Coronary artery (tissue), 2 donors: ENCODE measurements at regions not wholly inside any gene's neighbourhood (a gene's known extent, or its start where the extent isn't known, plus 50 kb on each side); places are given as distances from the start of the nearest gene placed in this dataset.

Experiments
- DNase-seq: peaks from one replicate; pipeline ENCODE4 v3.0.0-alpha.2; 2017; ENCODE audit warnings: low spot score
- H3K27ac ChIP-seq, 2 donors: fragments of 200-600 bp; sonication (generic); one replicate each; pipeline ENCODE4 v1.5.1; 2016 to 2019
- H3K4me3 ChIP-seq: fragments of 200-600 bp; sonication (generic); 2 replicates; pipeline ENCODE4 v1.5.1; 2016; ENCODE audit warnings: mild to moderate bottlenecking, moderate library complexity
- CTCF ChIP-seq: fragments of 200-600 bp; sonication (generic); IDR thresholded peaks from one replicate; pipeline ENCODE4 v1.5.1; 2019; ENCODE audit warnings: antibody characterized with exemption

- DNase-seq = no peak
- no peak for TF ChIP-seq CTCF
- H3K27ac ChIP-seq = no peak overlapping the region
- H3K4me3 ChIP-seq = no peak overlapping the region
These were observed 1118.1 kb downstream of the TAF11L14 start for GRCh38 chr5:18752317-18752716.

GRCh38 chr5:18754201-18754600, 1119.9 kb downstream of the TAF11L14 start:
- no peak for DNase-seq
- no peak overlapping the region for H3K27ac ChIP-seq
- no peak for TF ChIP-seq CTCF
- no peak overlapping the region for H3K4me3 ChIP-seq

- H3K4me3 ChIP-seq = no peak overlapping the region
- H3K27ac ChIP-seq = no peak overlapping the region
- TF ChIP-seq CTCF = no peak
- DNase-seq = no peak
These were observed 1127.5 kb downstream of the TAF11L14 start for GRCh38 chr5:18761801-18762200.

GRCh38 chr5:18764161-18764560, 1129.9 kb downstream of the TAF11L14 start:
- TF ChIP-seq CTCF = no peak
- H3K4me3 ChIP-seq = no peak overlapping the region
- no peak overlapping the region for H3K27ac ChIP-seq
- DNase-seq = no peak

DNA sequence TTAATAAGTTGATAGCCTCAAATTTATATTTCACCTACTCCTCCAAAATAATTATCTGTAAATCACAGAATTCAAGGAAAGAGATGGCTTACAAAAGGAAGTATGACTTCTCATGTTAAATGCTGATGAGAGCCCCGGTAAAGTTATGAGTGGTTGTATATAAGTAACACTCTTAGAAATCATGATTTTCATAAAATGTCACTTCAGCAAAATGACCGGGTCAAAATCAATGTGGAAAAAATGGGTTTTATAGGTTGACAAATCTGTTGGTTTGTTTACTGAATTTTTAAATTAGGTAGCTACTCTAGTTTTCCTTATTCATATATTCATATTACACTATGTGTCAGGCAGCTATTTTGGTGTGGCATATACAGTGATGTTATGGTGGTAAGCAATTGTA, 1131.0 kb downstream of the TAF11L14 start:
- no peak for DNase-seq
- Histone ChIP-seq H3K4me3 (no peak overlapping the region), H3K27ac (no peak overlapping the region)
- TF ChIP-seq CTCF = no peak

DNA sequence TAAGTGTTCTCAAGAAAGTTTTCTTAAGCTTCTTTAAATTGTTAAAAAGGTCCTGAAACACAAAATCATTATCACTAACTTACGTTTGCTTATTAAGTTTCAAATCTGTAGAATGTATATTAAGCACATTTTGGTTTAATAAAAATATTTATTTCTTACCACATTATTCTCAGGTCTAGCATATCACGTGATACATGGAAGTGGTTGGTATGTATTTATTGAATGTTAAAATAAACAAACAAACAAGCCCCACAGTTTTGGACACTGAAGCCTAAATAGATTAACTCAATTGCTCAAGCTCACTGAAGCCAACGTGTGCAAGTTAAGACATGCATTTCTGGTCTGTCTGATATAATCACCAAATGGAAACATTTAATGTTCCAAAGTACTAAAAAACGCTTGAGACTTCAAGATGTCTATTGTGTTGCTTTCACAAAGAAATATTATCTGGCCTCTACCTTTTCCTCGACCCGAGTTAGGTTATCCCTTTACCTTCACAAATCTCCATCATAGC, 1136.9 kb downstream of the TAF11L14 start:
- Histone ChIP-seq H3K4me3 (no peak overlapping the region), H3K27ac (no peak overlapping the region)
- TF ChIP-seq CTCF = no peak
- DNase-seq = no peak

DNA sequence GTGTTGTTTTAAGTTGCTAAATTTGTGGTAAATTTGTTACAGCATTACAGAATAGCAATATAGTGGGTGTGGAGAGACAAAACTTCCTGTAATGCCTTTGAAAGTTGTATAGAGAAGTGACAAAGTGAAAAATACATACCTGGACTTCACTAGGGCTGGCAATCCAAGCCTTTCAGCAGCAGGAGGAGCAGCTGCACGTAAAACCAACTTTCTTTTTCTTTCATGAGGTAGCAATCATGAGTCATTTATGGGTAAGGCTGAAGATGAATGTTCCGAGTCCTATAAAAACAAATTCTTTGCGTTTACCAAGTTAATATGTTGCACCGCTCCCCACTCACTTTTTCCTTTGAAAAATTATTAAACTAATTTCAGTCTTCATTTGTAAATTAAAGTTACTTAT, 1138.2 kb downstream of the TAF11L14 start:
- H3K4me3 ChIP-seq = no peak overlapping the region
- no peak for TF ChIP-seq CTCF
- DNase-seq = no peak

More for the DNA sequence above, 1138.2 kb downstream of the TAF11L14 start:
- H3K27ac ChIP-seq = no peak overlapping the region
